Lower leg skin (tissue), 4 donors: ENCODE measurements at regions not wholly inside any gene's neighbourhood (a gene's known extent, or its start where the extent isn't known, plus 50 kb on each side); places are given as distances from the start of the nearest gene placed in this dataset.
"Not testable (repeated sequence)": the region's sequence is repeated elsewhere in the genome, so short reads cannot be mapped to it uniquely, and the experiment has no call there.

ENCODE experiments used
- DNase-seq, 2 donors: peaks; one replicate each; pipeline ENCODE4 v3.0.0-alpha.2; 2019; ENCODE audit warnings: low spot score in 2 of 2
- H3K4me3 ChIP-seq: fragments of 200-600 bp; sonication (generic); 2 replicates; pipeline ENCODE4 v1.5.1; 2017; ENCODE audit warnings: mild to moderate bottlenecking, low read depth; ENCODE audit not compliant: poor library complexity, severe bottlenecking
- POLR2A ChIP-seq, 2 donors: fragments of 450-650 bp; IDR thresholded peaks; one replicate each; pipeline ENCODE4 v1.6.1; 2016 to 2017; ENCODE audit warnings: antibody characterized with exemption in 2 of 2, mild to moderate bottlenecking in 1 of 2, moderate library complexity in 1 of 2
- WGBS, 2 donors: methylation state at CpG; one replicate each; pipeline ENCODE4 v1.1.5; 2018; 5-methylcytosine and 5-hydroxymethylcytosine counted together
- intact Hi-C: fragments of 100-400 bp; cut with DNase I; formaldehyde crosslinking; loops from one replicate; pipeline ENCODE4 v1.15.0; 2023; ENCODE audit warnings: low total_unique reads
- TF ChIP-seq, protein P1 (sequence below), 3 donors: fragments of 450-650 bp; IDR thresholded peaks; one replicate each; pipeline ENCODE4 v1.5.1; 2016; ENCODE audit warnings: antibody characterized with exemption in 3 of 3, mild to moderate bottlenecking in 3 of 3, moderate library complexity in 2 of 3

DNA sequence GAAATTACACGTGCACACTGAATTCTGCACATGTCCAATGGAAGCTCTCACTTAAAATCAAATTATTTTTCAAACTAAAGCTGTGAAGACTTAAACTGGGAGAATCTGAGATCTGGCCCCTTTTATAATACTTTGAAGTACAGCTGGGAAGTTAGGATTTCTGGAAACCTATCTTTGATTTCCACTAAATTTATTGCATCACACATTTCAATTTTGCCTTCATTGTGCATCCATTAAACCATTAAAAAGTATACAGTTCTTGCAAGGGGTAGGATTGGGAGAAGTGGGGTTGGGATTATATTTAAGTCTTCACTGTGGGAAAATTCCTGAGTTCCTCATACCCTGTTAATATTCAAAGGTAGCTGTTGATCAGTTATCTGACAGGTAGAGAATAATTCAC is 1229.6 kb upstream of the ZEB2 start:
- H3K4me3 ChIP-seq: no peak overlapping the region
- no peak for TF ChIP-seq POLR2A (IDR thresholded peaks at IDR 0.05)
- TF ChIP-seq, protein P1, sequence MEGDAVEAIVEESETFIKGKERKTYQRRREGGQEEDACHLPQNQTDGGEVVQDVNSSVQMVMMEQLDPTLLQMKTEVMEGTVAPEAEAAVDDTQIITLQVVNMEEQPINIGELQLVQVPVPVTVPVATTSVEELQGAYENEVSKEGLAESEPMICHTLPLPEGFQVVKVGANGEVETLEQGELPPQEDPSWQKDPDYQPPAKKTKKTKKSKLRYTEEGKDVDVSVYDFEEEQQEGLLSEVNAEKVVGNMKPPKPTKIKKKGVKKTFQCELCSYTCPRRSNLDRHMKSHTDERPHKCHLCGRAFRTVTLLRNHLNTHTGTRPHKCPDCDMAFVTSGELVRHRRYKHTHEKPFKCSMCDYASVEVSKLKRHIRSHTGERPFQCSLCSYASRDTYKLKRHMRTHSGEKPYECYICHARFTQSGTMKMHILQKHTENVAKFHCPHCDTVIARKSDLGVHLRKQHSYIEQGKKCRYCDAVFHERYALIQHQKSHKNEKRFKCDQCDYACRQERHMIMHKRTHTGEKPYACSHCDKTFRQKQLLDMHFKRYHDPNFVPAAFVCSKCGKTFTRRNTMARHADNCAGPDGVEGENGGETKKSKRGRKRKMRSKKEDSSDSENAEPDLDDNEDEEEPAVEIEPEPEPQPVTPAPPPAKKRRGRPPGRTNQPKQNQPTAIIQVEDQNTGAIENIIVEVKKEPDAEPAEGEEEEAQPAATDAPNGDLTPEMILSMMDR (IDR thresholded peaks at IDR 0.05): no peak
- DNase-seq: no peak
- 61 to 71% methylated on average over 1 of the region's 1 CpG for WGBS, 2 donors
- intact Hi-C loops: no loop called here

DNA sequence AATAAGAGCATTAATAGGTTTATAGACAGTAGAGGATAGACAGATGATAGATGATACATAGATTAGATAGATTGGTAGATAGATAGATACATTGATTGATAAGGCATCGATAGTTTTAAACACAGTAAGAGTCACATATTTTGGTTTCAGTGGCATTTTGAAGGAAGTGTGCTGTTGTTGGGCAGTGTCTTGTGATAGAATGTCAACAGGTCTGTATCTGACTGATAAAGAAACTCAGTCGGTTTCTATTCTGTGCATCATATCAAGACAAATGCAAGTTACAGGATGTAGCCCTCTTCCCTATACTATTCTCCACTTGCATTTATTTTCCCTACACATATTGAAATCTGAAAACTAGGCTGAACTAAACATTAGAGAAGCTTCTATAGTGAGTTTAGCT is 1229.0 kb upstream of the ZEB2 start:
- TF ChIP-seq, protein P1 (IDR thresholded peaks at IDR 0.05): no peak
- no peak for TF ChIP-seq POLR2A (IDR thresholded peaks at IDR 0.05)
- DNase-seq: no peak
- no peak overlapping the region for H3K4me3 ChIP-seq
- WGBS, 2 donors: 68 to 85% methylated on average over 2 of the region's 2 CpGs
- intact Hi-C loops: no loop called here

DNA sequence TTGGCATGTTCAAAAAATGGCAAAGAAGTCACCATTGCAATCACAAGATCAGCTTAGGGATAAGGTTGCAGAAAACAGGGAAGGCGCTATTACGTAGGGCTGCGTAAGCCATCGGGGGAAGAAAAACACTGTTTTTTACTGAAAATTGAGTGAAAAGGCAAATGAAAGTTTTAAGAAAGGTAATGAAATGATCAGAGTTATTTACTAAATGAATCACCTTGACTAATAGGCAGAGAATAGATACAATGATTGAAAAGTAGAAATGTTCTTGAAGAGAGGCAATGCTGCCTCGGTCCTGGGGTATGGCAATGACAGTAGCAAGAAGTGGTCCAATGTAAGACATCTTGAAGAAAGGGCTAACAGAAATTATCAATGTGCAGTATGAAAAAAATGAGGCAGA is 1227.8 kb upstream of the ZEB2 start:
- no peak for DNase-seq
- no peak overlapping the region for H3K4me3 ChIP-seq
- no peak for TF ChIP-seq POLR2A (IDR thresholded peaks at IDR 0.05)
- TF ChIP-seq, protein P1 (IDR thresholded peaks at IDR 0.05): no peak
- WGBS, 2 donors: 95 to 96% methylated on average over 5 of the region's 5 CpGs
- intact Hi-C loops: no loop called here

DNA sequence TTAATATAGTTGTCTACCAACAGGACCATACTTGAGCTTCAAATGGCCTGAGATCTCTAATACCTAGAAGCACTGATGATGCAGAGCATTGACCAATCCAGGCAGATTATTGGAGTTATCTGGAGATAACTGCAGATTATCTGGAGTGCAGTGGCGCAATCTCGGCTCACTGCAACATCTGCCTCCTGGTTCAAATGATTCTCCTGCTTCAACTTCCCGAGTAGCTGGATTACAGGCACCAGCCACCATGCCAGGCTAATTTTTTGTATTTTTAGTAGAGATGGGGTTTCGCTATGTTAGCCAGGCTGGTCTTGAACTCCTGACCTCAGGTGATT is 1225.4 kb upstream of the ZEB2 start:
- DNase-seq, H3K4me3 ChIP-seq, intact Hi-C loops: not testable (repeated sequence)
- 83 to 89% methylated on average over 4 of the region's 4 CpGs for WGBS, 2 donors

DNA sequence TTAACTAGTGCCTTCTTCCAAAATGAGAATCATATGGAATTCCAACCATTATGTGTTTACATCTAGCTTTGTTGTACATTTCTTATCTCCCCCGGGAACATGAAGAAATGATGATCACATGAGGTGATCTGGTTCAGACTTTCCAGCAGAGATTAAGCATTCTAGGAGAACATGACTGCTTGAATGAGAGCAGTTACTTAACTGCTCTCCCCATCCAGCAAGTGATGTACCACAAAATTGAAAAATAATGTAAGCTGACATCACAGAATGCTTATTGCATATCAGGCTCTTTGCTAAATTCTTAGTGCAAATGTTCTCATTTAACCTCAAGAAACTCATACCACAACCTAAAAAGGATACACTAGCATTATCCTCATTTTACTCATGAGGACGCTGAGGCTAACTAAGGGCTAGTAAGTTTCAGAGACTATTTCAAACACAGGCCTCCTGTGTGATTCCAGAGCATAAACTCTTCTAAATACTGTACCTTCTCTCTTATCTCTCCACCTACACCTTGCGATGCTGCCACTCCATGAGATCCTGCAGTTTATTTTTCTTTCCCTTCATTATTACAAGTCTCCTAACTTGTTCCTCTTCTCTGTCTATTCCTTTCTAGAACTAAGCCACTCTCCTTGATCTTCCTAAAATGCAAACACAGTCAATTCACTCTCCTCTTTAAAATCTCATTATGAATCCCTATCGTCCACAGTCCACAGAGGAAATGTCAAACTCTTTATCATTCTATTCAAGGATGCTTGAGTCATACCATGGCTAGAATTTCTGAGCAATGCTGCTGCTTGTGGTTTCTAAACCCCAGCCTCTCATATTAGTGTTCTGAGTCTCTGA is 1224.8 kb upstream of the ZEB2 start:
- no peak for DNase-seq
- intact Hi-C loops: no loop called here
- H3K4me3 ChIP-seq: no peak overlapping the region
- no peak for TF ChIP-seq POLR2A (IDR thresholded peaks at IDR 0.05)
- TF ChIP-seq, protein P1 (IDR thresholded peaks at IDR 0.05): no peak
- 74% methylated on average over 4 of the region's 4 CpGs for WGBS, 2 donors

DNA sequence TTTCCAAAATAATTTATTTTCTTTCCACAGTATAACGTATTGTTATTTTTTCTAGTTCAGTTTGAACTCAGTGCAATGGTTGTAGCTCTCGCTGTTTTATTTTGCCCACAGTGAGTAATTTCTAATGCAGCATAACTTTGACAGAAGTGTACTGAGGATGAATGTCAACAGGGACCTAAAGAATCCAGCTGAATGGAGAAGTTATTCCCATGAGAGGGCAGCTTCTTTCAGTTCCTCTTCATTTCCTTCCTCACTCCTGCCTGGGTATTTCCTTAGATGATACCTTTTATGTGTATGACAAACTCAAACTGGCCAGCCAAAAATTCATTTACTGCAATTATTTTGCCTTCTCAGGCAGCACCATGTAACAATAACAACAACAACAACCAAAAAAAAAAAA is 1223.1 kb upstream of the ZEB2 start:
- WGBS, 2 donors: 79 to 83% methylated on average over 2 of the region's 2 CpGs
- no peak for DNase-seq
- TF ChIP-seq, protein P1 (IDR thresholded peaks at IDR 0.05): no peak
- TF ChIP-seq POLR2A (IDR thresholded peaks at IDR 0.05): no peak
- intact Hi-C loops: no loop called here
- H3K4me3 ChIP-seq: no peak overlapping the region
